HepG2 (cell line): ENCODE measurements at regions not wholly inside any gene's neighbourhood (a gene's known extent, or its start where the extent isn't known, plus 50 kb on each side); places are given as distances from the start of the nearest gene placed in this dataset.

Experiments used
- DMAP1 ChIP-seq: IDR thresholded peaks from 2 replicates; pipeline ENCODE4 v1.6.1; 2016
- FOXK1 ChIP-seq: sonication (generic); formaldehyde crosslinking; IDR thresholded peaks from 2 replicates; pipeline ENCODE4 v1.4.0; 2020; ENCODE audit warnings: low read depth, missing genetic modification reagents, borderline replicate concordance
- FOXO1 ChIP-seq: sonication (generic); formaldehyde crosslinking; IDR thresholded peaks from 2 replicates; pipeline ENCODE4 v1.4.0; 2020; ENCODE audit warnings: missing genetic modification reagents
- HDAC1 ChIP-seq: sonication (generic); formaldehyde crosslinking; IDR thresholded peaks from 2 replicates; pipeline ENCODE4 v1.5.1; 2020; ENCODE audit warnings: mild to moderate bottlenecking, missing genetic modification reagents
- HMGXB4 ChIP-seq, 2 experiments: sonication (generic) in 1 of 2; formaldehyde crosslinking in 1 of 2; IDR thresholded peaks; 2 replicates each; pipeline versions ENCODE4 v1.4.0 to v1.6.1; 2018 to 2020; ENCODE audit warnings: missing genetic modification reagents in 2 of 2, borderline replicate concordance in 1 of 2, low read depth in 1 of 2, mild to moderate bottlenecking in 1 of 2, missing biosample characterization in 1 of 2
- MAZ ChIP-seq, 2 experiments: sonication (generic) in 1 of 2; formaldehyde crosslinking in 1 of 2; IDR thresholded peaks; 2 replicates each; pipeline versions ENCODE4 v1.5.0 to v1.6.1; 2012 to 2020; ENCODE audit warnings: low read depth in 2 of 2, mild to moderate bottlenecking in 2 of 2, borderline replicate concordance in 1 of 2, improper control_type of control experiment in 1 of 2, low read length in 1 of 2, missing genetic modification reagents in 1 of 2, moderate library complexity in 1 of 2
- MTF2 ChIP-seq: sonication (generic); formaldehyde crosslinking; IDR thresholded peaks from 2 replicates; pipeline ENCODE4 v1.5.0; 2020; ENCODE audit warnings: missing genetic modification reagents, borderline replicate concordance
- NKX3-1 ChIP-seq: sonication (generic); formaldehyde crosslinking; IDR thresholded peaks from 2 replicates; pipeline ENCODE4 v1.5.0; 2020; ENCODE audit warnings: missing genetic modification reagents
- PAX8 ChIP-seq: sonication (generic); formaldehyde crosslinking; IDR thresholded peaks from 2 replicates; pipeline ENCODE4 v1.8.0; 2022; ENCODE audit warnings: mild to moderate bottlenecking, missing genetic modification reagents, borderline replicate concordance
- SALL2 ChIP-seq: sonication (generic); formaldehyde crosslinking; IDR thresholded peaks from 2 replicates; pipeline ENCODE4 v1.8.1; 2023; ENCODE audit warnings: mild to moderate bottlenecking, missing genetic modification reagents, inconsistent platforms
- SKI ChIP-seq: fragments of 450-650 bp; IDR thresholded peaks from one replicate; pipeline ENCODE4 v1.6.1; 2018; ENCODE audit warnings: mild to moderate bottlenecking; ENCODE audit not compliant: partially characterized antibody
- YEATS4 ChIP-seq: sonication (generic); formaldehyde crosslinking; IDR thresholded peaks from 2 replicates; pipeline ENCODE4 v1.4.0; 2020; ENCODE audit warnings: missing genetic modification reagents, borderline replicate concordance
- ZC3H4 ChIP-seq: sonication (generic); formaldehyde crosslinking; IDR thresholded peaks from 2 replicates; pipeline ENCODE4 v1.4.0; 2020; ENCODE audit warnings: missing genetic modification reagents, borderline replicate concordance
- ZGPAT ChIP-seq: IDR thresholded peaks from 2 replicates; pipeline ENCODE4 v1.6.1; 2016; ENCODE audit warnings: mild to moderate bottlenecking
- ZNF17 ChIP-seq: sonication (generic); formaldehyde crosslinking; IDR thresholded peaks from 2 replicates; pipeline ENCODE4 v1.5.0; 2020; ENCODE audit warnings: mild to moderate bottlenecking, missing genetic modification reagents
- ZNF766 ChIP-seq: sonication (generic); formaldehyde crosslinking; IDR thresholded peaks from 2 replicates; pipeline ENCODE4 v1.5.0; 2020; ENCODE audit warnings: missing genetic modification reagents, borderline replicate concordance
- ZNF784 ChIP-seq: sonication (generic); formaldehyde crosslinking; IDR thresholded peaks from 2 replicates; pipeline ENCODE4 v1.5.1; 2020; ENCODE audit warnings: missing genetic modification reagents, mild to moderate bottlenecking, borderline replicate concordance
- ZSCAN25 ChIP-seq: sonication (generic); formaldehyde crosslinking; IDR thresholded peaks from 2 replicates; pipeline ENCODE4 v1.8.0; 2022; ENCODE audit warnings: mild to moderate bottlenecking, missing genetic modification reagents
- TF ChIP-seq, protein P1 (sequence below): sonication (generic); formaldehyde crosslinking; IDR thresholded peaks from 2 replicates; pipeline ENCODE4 v1.5.1; 2020; ENCODE audit warnings: mild to moderate bottlenecking, moderate library complexity, missing genetic modification reagents

DNA sequence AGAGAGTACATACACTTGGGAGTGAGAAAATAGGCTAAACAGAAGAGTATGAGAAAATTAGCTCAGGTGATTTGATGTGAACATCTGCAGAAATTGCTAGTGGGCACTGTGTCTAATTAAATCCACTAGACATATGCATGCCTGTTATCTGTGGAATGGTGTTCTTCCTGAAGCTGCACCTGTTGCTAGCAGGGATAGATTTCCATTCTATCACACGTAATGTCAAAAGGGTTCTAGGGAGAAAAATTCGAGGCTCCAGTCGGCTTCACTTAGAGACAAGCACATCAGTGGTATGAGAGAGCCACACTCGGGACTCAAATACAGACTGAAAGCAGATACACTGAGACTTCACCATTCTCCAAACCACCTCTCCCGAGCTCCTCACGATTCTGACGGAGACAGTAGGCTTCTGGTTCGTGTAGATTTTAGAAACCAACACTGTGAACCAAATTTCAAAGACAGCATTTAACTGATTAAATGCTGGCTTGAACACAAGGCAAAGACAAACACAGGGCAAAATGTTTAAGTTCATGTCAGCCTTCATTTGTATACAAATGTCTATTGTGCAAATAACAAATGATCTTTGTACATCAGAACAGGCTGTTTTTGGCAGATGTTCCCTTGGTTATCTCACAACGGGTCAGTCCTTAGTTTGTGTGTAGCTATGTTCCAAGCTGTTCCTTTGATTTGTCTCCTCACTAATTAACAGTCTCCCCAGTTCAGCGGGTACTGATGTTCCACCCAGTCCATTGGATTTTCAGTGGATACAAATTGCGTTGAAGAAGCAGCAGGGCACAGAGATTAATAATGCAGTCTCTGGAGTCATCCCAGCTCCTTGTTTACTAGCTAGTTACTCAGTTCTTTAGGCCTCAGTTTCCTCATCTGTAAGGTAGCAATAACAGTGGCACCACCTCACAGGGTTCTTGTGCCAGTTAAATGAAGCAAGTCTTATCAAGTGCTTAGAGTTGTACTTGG lies 131.0 kb upstream of the IFNGR1 start (continued):
- TF ChIP-seq SALL2 (CRISPR knock-in tag) = 0 out of 2 replicates have a peak, but pooled peaks have one; percentile 34
- TF ChIP-seq SKI = peak; percentile 78
- TF ChIP-seq HMGXB4 (CRISPR knock-in tag; IDR thresholded peaks at IDR 0.05; ENCODE audit: borderline replicate concordance in 1 of 2, low read depth in 1 of 2) = no peak; a peak in 1 of 4 replicates
- TF ChIP-seq NKX3-1 (CRISPR knock-in tag) = peak; percentile 62; the same call in 1 of the 2 replicates
- TF ChIP-seq ZNF17 (CRISPR knock-in tag) = no peak
- TF ChIP-seq ZNF784 (CRISPR knock-in tag) = 0 out of 2 replicates have a peak, but pooled peaks have one; percentile 20
- peak; percentile 76; the same call in 1 of the 2 replicates for TF ChIP-seq DMAP1 (CRISPR knock-in tag)
- TF ChIP-seq HDAC1 = peak; percentile 62
- TF ChIP-seq MAZ (IDR thresholded peaks at IDR 0.05; ENCODE audit: borderline replicate concordance, low read depth, low read length) = no peak
- peak; percentile 40; the same call in 1 of the 2 replicates for TF ChIP-seq MAZ (CRISPR knock-in tag; IDR thresholded peaks at IDR 0.05; ENCODE audit: low read depth)
- TF ChIP-seq PAX8 = no peak
- peak; percentile 54; the same call in 1 of the 2 replicates for TF ChIP-seq MTF2 (CRISPR knock-in tag)
- TF ChIP-seq ZNF766 (CRISPR knock-in tag) = no peak
- peak; percentile 74 for TF ChIP-seq ZGPAT (CRISPR knock-in tag)
- TF ChIP-seq ZSCAN25 (CRISPR knock-in tag) = peak; percentile 23; the same call in 1 of the 2 replicates
- TF ChIP-seq YEATS4 (CRISPR knock-in tag) = peak; percentile 58; the same call in 1 of the 2 replicates
- TF ChIP-seq, protein P1, sequence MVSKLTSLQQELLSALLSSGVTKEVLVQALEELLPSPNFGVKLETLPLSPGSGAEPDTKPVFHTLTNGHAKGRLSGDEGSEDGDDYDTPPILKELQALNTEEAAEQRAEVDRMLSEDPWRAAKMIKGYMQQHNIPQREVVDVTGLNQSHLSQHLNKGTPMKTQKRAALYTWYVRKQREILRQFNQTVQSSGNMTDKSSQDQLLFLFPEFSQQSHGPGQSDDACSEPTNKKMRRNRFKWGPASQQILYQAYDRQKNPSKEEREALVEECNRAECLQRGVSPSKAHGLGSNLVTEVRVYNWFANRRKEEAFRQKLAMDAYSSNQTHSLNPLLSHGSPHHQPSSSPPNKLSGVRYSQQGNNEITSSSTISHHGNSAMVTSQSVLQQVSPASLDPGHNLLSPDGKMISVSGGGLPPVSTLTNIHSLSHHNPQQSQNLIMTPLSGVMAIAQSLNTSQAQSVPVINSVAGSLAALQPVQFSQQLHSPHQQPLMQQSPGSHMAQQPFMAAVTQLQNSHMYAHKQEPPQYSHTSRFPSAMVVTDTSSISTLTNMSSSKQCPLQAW = 0 out of 2 replicates have a peak, but pooled peaks have one; percentile 14
- TF ChIP-seq FOXK1 (CRISPR knock-in tag) = 0 out of 2 replicates have a peak, but pooled peaks have one; percentile 63
- 0 out of 2 replicates have a peak, but pooled peaks have one; percentile 24 for TF ChIP-seq ZC3H4 (CRISPR knock-in tag)
- TF ChIP-seq FOXO1 (CRISPR knock-in tag) = peak; percentile 83
